SU-DHL-6 (cell line): ENCODE measurements at regions not wholly inside any gene's neighbourhood (a gene's known extent, or its start where the extent isn't known, plus 50 kb on each side); places are given as distances from the start of the nearest gene placed in this dataset.

Source experiments
- CTCF ChIP-seq: fragments of 200-600 bp; sonication (generic); IDR thresholded peaks from one replicate; pipeline ENCODE4 v1.5.1; 2017; ENCODE audit warnings: antibody characterized with exemption, mild to moderate bottlenecking, low read length, moderate library complexity; ENCODE audit not compliant: insufficient read depth, poor library complexity, severe bottlenecking
- EZH2phosphoT487 ChIP-seq: fragments of 200-600 bp; sonication (generic), shearing (Covaris generic); conservative IDR thresholded peaks from 2 replicates; pipeline ENCODE4 v1.6.1; 2018; ENCODE audit warnings: mild to moderate bottlenecking, antibody characterized with exemption, low read length, moderate library complexity, mixed read lengths

GRCh38 chr17:65434878-65435277 lies 126.6 kb downstream of the AXIN2 start:
- no peak for TF ChIP-seq CTCF
- TF ChIP-seq EZH2phosphoT487: no peak
